ENCODE measurements at regions not wholly inside any gene's neighbourhood (a gene's known extent, or its start where the extent isn't known, plus 50 kb on each side); places are given as distances from the start of the nearest gene placed in this dataset.

DNA sequence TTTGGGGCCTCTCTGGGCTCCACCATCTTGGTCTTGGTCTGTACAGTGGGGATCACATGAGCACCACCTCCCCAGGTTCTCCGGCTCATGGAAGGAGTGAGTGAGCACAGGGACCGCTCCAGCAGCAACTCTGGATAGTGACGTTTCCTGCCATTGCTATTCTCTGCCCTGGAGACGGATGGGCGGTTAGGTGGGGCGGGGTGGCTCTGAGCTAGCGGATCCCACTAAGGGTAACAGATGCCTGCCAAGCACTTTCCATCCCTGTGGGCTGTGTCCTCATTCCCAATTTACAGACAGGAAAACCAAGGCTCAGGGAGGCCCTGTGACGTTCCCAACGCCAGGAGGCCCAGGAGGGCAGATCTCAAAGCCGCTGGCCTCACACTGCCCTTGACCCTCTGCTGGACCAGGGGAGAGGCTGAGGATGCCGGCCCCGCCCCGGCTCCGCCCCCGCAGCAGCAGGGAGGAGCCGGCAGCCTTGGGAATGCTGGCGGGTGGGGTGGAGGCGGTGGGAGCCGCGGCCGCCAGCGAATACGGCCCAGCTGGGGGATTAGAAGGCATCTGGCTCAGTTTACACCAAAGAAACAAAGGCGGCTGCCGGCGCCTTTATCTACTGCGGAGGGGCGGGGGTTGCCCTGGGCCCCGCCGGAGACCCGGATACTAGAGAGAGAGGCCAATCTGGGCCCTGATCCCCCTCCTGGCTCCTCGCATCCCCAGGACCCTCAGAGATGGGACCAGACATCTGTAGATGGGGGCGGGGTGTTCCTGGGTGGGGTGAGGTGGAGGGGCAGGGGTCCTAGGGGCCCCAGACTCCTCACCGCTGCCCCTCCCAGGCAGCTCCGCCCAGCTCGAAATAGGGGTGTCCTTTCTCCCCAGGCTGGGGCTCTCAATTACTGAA, 122.3 kb upstream of the CIBAR2 start:
- no peak overlapping the region for H3K27ac ChIP-seq (ENCODE audit: extremely low read length, insufficient read depth, low read length)
- H2AFZ ChIP-seq (ENCODE audit: low read length) = no peak overlapping the region
- no peak overlapping the region for H3K4me2 ChIP-seq (ENCODE audit: low read depth, low read length)
- FAIRE-seq (peak; percentile 68), DNase-seq (ENCODE audit: low spot score) (peak; percentile 70), ATAC-seq (peak; percentile 88)
- intact Hi-C loops (cut with micrococcal nuclease; ENCODE audit: unreplicated experiment) (no loop called here), in situ Hi-C loops (cut with HindIII; ENCODE audit: extremely low pct_ligation_motif_present, low pct_unique_long_range_greater_than_20kb) (no loop called here)
- ChIA-PET CTCF (ENCODE audit: low intra/inter-chr PET ratio, low total read pairs) (no interaction called here), POLR2A (no interaction called here)
- H3K36me3 ChIP-seq (replicated peaks in 1 of 2; ENCODE audit: control insufficient read depth in 1 of 2, insufficient read depth in 2 of 2, low read length in 2 of 2) = no peaks in the 10 kb centered on the region
- no peaks in the 10 kb centered on the region for H4K20me1 ChIP-seq (ENCODE audit: insufficient read depth, low read length)
- H3K4me3 ChIP-seq (replicated peaks in 1 of 3; ENCODE audit: insufficient read depth in 1 of 3, low read depth in 2 of 3, low read length in 3 of 3) = no peak overlapping the region
- 32% methylated on average over 32 of the region's 36 CpGs for WGBS (ENCODE audit: low lambda C conversion rate)
- H3K79me2 ChIP-seq (ENCODE audit: insufficient read depth, low read length) = no peaks in the 10 kb centered on the region
- H3K9me3 ChIP-seq (ENCODE audit: low read length) = no peaks in the 10 kb centered on the region
- peaks cover 14% of the 10 kb centered on the region for H3K4me1 ChIP-seq (ENCODE audit: insufficient read depth, low read length)
- no TSS peak for BruUV-seq (replicated peaks)
- H3K27me3 ChIP-seq (ENCODE audit: control insufficient read depth in 1 of 2, insufficient read depth in 2 of 2, low read length in 2 of 2) = no peaks in the 10 kb centered on the region; a peak in 1 of 5 replicates
- no peak overlapping the region for H3K9ac ChIP-seq (ENCODE audit: insufficient read depth, low read depth, low read length)
- TF ChIP-seq ZNF24 (IDR thresholded peaks at IDR 0.05) = peak; percentile 22; the same call in 1 of the 2 replicates
- peak; percentile 86 for TF ChIP-seq ZNF768 (CRISPR knock-in tag; IDR thresholded peaks at IDR 0.05)
- TF ChIP-seq CREB1 (IDR thresholded peaks at IDR 0.05) = peak; percentile 74
- peak; percentile 77 for TF ChIP-seq CREB1 (CRISPR knock-in tag; IDR thresholded peaks at IDR 0.05)
- TF ChIP-seq, protein P1, sequence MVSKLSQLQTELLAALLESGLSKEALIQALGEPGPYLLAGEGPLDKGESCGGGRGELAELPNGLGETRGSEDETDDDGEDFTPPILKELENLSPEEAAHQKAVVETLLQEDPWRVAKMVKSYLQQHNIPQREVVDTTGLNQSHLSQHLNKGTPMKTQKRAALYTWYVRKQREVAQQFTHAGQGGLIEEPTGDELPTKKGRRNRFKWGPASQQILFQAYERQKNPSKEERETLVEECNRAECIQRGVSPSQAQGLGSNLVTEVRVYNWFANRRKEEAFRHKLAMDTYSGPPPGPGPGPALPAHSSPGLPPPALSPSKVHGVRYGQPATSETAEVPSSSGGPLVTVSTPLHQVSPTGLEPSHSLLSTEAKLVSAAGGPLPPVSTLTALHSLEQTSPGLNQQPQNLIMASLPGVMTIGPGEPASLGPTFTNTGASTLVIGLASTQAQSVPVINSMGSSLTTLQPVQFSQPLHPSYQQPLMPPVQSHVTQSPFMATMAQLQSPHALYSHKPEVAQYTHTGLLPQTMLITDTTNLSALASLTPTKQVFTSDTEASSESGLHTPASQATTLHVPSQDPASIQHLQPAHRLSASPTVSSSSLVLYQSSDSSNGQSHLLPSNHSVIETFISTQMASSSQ (IDR thresholded peaks at IDR 0.05; ENCODE audit: low read depth) = no peak
- TF ChIP-seq, protein P1 (CRISPR knock-in tag; IDR thresholded peaks at IDR 0.05; ENCODE audit: borderline replicate concordance) = peak; percentile 59; the same call in 1 of the 2 replicates
- TF ChIP-seq, protein P2, sequence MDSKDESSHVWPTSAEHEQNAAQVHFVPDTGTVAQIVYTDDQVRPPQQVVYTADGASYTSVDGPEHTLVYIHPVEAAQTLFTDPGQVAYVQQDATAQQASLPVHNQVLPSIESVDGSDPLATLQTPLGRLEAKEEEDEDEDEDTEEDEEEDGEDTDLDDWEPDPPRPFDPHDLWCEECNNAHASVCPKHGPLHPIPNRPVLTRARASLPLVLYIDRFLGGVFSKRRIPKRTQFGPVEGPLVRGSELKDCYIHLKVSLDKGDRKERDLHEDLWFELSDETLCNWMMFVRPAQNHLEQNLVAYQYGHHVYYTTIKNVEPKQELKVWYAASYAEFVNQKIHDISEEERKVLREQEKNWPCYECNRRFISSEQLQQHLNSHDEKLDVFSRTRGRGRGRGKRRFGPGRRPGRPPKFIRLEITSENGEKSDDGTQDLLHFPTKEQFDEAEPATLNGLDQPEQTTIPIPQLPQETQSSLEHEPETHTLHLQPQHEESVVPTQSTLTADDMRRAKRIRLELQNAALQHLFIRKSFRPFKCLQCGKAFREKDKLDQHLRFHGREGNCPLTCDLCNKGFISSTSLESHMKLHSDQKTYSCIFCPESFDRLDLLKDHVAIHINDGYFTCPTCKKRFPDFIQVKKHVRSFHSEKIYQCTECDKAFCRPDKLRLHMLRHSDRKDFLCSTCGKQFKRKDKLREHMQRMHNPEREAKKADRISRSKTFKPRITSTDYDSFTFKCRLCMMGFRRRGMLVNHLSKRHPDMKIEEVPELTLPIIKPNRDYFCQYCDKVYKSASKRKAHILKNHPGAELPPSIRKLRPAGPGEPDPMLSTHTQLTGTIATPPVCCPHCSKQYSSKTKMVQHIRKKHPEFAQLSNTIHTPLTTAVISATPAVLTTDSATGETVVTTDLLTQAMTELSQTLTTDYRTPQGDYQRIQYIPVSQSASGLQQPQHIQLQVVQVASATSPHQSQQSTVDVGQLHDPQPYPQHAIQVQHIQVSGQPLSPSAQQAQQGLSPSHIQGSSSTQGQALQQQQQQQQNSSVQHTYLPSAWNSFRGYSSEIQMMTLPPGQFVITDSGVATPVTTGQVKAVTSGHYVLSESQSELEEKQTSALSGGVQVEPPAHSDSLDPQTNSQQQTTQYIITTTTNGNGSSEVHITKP (CRISPR knock-in tag; IDR thresholded peaks at IDR 0.05; ENCODE audit: low read depth) = no peak
- TF ChIP-seq, protein P3, sequence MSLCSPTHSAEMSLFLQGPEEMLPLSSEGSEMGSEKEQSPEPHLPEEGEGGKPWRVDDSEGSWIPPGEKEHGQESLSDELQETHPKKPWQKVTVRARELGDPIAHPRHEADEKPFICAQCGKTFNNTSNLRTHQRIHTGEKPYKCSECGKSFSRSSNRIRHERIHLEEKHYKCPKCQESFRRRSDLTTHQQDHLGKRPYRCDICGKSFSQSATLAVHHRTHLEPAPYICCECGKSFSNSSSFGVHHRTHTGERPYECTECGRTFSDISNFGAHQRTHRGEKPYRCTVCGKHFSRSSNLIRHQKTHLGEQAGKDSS (CRISPR knock-in tag; IDR thresholded peaks at IDR 0.05; ENCODE audit: borderline replicate concordance, low read depth) = peak; percentile 67; the same call in 1 of the 2 replicates
- TF ChIP-seq, protein P4, sequence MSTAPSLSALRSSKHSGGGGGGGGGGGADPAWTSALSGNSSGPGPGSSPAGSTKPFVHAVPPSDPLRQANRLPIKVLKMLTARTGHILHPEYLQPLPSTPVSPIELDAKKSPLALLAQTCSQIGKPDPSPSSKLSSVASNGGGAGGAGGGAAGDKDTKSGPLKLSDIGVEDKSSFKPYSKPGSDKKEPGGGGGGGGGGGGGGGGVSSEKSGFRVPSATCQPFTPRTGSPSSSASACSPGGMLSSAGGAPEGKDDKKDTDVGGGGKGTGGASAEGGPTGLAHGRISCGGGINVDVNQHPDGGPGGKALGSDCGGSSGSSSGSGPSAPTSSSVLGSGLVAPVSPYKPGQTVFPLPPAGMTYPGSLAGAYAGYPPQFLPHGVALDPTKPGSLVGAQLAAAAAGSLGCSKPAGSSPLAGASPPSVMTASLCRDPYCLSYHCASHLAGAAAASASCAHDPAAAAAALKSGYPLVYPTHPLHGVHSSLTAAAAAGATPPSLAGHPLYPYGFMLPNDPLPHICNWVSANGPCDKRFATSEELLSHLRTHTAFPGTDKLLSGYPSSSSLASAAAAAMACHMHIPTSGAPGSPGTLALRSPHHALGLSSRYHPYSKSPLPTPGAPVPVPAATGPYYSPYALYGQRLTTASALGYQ (CRISPR knock-in tag; IDR thresholded peaks at IDR 0.05) = peak; percentile 27; the same call in 1 of the 2 replicates
- no peak for TF ChIP-seq ZNF567 (CRISPR knock-in tag; IDR thresholded peaks at IDR 0.05; ENCODE audit: borderline replicate concordance)
- TF ChIP-seq XBP1 (CRISPR knock-in tag; IDR thresholded peaks at IDR 0.05) = no peak
- TF ChIP-seq JUND (CRISPR knock-in tag; IDR thresholded peaks at IDR 0.05) = no peak
- TF ChIP-seq ZNF552 (CRISPR knock-in tag; IDR thresholded peaks at IDR 0.05; ENCODE audit: borderline replicate concordance) = no peak
